ENCODE measurements at regions not wholly inside any gene's neighbourhood (a gene's known extent, or its start where the extent isn't known, plus 50 kb on each side); places are given as distances from the start of the nearest gene placed in this dataset.

DNA sequence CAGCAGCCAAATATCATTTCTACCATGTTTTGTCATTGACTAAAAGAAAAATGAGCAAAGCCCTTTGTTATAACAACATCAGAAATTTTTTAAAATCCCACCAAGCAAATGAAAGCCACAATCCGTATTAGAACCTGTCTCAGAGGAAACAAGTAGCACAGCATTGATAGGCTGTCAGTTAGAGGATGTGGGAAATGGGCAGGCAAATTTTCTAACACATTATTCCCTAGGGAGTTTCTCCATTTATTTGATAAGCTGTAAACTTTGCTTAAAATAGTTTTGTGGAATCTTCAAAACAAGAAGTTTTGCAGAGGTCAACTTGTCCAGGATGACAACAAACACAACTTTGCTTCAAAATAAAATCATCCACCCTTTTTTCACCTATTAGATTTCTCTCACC is 53.6 kb upstream of the APC start:
- H3K4me3 ChIP-seq (ENCODE audit: low read depth, poor library complexity, severe bottlenecking) = no peak overlapping the region
- intact Hi-C loops (cut with DNase I; ENCODE audit: low total_unique reads) = no loop called here
- 50 to 57% methylated on average over 1 of the region's 1 CpG for WGBS, 2 donors
- no peak for TF ChIP-seq POLR2A (IDR thresholded peaks at IDR 0.05)
- TF ChIP-seq, protein P1, sequence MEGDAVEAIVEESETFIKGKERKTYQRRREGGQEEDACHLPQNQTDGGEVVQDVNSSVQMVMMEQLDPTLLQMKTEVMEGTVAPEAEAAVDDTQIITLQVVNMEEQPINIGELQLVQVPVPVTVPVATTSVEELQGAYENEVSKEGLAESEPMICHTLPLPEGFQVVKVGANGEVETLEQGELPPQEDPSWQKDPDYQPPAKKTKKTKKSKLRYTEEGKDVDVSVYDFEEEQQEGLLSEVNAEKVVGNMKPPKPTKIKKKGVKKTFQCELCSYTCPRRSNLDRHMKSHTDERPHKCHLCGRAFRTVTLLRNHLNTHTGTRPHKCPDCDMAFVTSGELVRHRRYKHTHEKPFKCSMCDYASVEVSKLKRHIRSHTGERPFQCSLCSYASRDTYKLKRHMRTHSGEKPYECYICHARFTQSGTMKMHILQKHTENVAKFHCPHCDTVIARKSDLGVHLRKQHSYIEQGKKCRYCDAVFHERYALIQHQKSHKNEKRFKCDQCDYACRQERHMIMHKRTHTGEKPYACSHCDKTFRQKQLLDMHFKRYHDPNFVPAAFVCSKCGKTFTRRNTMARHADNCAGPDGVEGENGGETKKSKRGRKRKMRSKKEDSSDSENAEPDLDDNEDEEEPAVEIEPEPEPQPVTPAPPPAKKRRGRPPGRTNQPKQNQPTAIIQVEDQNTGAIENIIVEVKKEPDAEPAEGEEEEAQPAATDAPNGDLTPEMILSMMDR (IDR thresholded peaks at IDR 0.05) = no peak
- no peak for DNase-seq (ENCODE audit: low spot score in 2 of 2)

- H3K4me3 ChIP-seq (ENCODE audit: low read depth, poor library complexity, severe bottlenecking) = no peak overlapping the region
- intact Hi-C loops (cut with DNase I; ENCODE audit: low total_unique reads) = no loop called here
- TF ChIP-seq, protein P1 (IDR thresholded peaks at IDR 0.05) = no peak
- TF ChIP-seq POLR2A (IDR thresholded peaks at IDR 0.05) = no peak
- no peak for DNase-seq (ENCODE audit: low spot score in 2 of 2)
- WGBS, 2 donors = 42 to 49% methylated on average over 4 of the region's 4 CpGs
Measured at GRCh38 chr5:112684737-112685136, 52.9 kb upstream of the APC start.

DNA sequence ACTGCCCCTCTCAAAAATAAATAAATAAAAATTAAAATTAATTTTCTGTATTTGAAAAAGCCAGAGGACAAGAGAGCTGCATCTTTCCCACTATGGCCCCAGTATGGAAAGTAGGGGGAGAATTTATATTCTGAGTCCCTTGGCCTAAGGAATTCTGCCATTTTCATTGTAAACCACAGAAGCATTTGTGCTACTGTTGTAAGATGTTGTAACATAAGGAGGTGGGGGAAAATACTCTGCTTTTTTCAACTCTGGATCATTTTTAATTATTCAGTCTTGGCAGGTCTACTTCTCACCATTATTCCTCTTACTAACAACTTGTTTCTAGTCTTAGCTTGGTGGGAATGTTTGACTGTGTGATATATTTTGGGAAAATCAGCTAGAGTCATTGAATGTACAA is 52.3 kb upstream of the APC start:
- intact Hi-C loops (cut with DNase I; ENCODE audit: low total_unique reads) = no loop called here
- DNase-seq (ENCODE audit: low spot score in 2 of 2) = no peak
- TF ChIP-seq, protein P1 (IDR thresholded peaks at IDR 0.05) = no peak
- no peak for TF ChIP-seq POLR2A (IDR thresholded peaks at IDR 0.05)
- no peak overlapping the region for H3K4me3 ChIP-seq (ENCODE audit: low read depth, poor library complexity, severe bottlenecking)

GRCh38 chr5:112685931-112686330 is 51.8 kb upstream of the APC start:
- TF ChIP-seq POLR2A (IDR thresholded peaks at IDR 0.05) = no peak
- TF ChIP-seq, protein P1 (IDR thresholded peaks at IDR 0.05) = no peak
- no peak overlapping the region for H3K4me3 ChIP-seq (ENCODE audit: low read depth, poor library complexity, severe bottlenecking)
- intact Hi-C loops (cut with DNase I; ENCODE audit: low total_unique reads) = no loop called here
- DNase-seq (ENCODE audit: low spot score in 2 of 2) = no peak
- WGBS, 2 donors = 43 to 46% methylated on average over 2 of the region's 2 CpGs

GRCh38 chr5:112686675-112687074 is 51.0 kb upstream of the APC start:
- 85 to 87% methylated on average over 2 of the region's 2 CpGs for WGBS, 2 donors
- intact Hi-C loops (cut with DNase I; ENCODE audit: low total_unique reads) = no loop called here
- no peak for DNase-seq (ENCODE audit: low spot score in 2 of 2)
- TF ChIP-seq, protein P1 (IDR thresholded peaks at IDR 0.05) = no peak
- no peak for TF ChIP-seq POLR2A (IDR thresholded peaks at IDR 0.05)
- no peak overlapping the region for H3K4me3 ChIP-seq (ENCODE audit: low read depth, poor library complexity, severe bottlenecking)

DNA sequence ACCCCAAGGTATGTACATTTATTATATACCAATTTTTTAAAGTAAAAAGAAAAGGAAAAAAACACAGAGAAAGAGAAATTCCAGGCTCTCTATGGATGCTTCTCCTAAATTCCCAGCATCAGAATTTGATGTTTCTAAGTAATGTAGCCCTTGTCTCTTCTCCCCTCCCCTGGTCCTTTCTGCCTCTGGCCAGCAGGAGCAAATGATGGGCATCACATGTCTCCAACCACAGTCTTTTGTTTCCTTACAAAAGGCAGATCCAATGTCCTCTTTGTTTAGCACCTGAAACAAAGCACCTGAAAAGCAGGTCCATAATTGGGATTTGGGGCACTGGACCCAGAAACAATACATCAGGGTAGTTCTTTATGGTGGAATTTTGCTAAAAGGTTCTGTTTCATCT is 50.4 kb upstream of the APC start:
- no peak overlapping the region for H3K4me3 ChIP-seq (ENCODE audit: low read depth, poor library complexity, severe bottlenecking)
- DNase-seq (ENCODE audit: low spot score in 2 of 2) = no peak
- no peak for TF ChIP-seq POLR2A (IDR thresholded peaks at IDR 0.05)
- TF ChIP-seq, protein P1 (IDR thresholded peaks at IDR 0.05) = no peak
- intact Hi-C loops (cut with DNase I; ENCODE audit: low total_unique reads) = no loop called here
